Thymus (tissue), 11 donors: ENCODE measurements at regions not wholly inside any gene's neighbourhood (a gene's known extent, or its start where the extent isn't known, plus 50 kb on each side); places are given as distances from the start of the nearest gene placed in this dataset.

Experiments used
- DNase-seq, 9 donors: peaks; one replicate each; pipeline ENCODE4 v3.0.0-alpha.2; 2013; ENCODE audit warnings: low spot score in 9 of 9, low read depth in 6 of 9, missing footprints in 1 of 9
- H3K27ac ChIP-seq, 2 donors: one replicate each; pipeline ENCODE4 v1.5.1; 2013; ENCODE audit warnings: control low read depth in 1 of 2, low read depth in 1 of 2, low read length in 1 of 2, mild to moderate bottlenecking in 1 of 2, moderate library complexity in 1 of 2
- H3K27me3 ChIP-seq, 2 donors: one replicate each; pipeline ENCODE4 v1.5.1; 2013; ENCODE audit warnings: low read length in 1 of 2; ENCODE audit not compliant: control insufficient read depth in 2 of 2, insufficient read depth in 1 of 2
- H3K36me3 ChIP-seq, 2 donors: one replicate each; pipeline ENCODE4 v1.5.1; 2013; ENCODE audit warnings: low read length in 1 of 2, mild to moderate bottlenecking in 1 of 2, moderate library complexity in 1 of 2; ENCODE audit not compliant: control insufficient read depth in 2 of 2, insufficient read depth in 2 of 2
- H3K4me1 ChIP-seq, 2 donors: one replicate each; pipeline ENCODE4 v1.5.1; 2013; ENCODE audit warnings: low read length in 2 of 2; ENCODE audit not compliant: control insufficient read depth in 2 of 2, insufficient read depth in 2 of 2
- H3K4me3 ChIP-seq, 2 donors: one replicate each; pipeline ENCODE4 v1.5.1; 2013; ENCODE audit warnings: low read length in 2 of 2, control low read depth in 1 of 2, mild to moderate bottlenecking in 1 of 2
- H3K9me3 ChIP-seq, 2 donors: one replicate each; pipeline ENCODE4 v1.5.1; 2013; ENCODE audit warnings: low read length in 1 of 2, mild to moderate bottlenecking in 1 of 2; ENCODE audit not compliant: control insufficient read depth in 2 of 2, insufficient read depth in 1 of 2
- WGBS: extraction: QIAGEN DNeasy Blood & Tissue Kit; methylation state at CpG from one replicate; pipeline ENCODE4 v1.1.7; 2013; 5-methylcytosine and 5-hydroxymethylcytosine counted together
- donor health status: healthy.

GRCh38 chr4:42320822-42321388 lies 76.4 kb upstream of the SHISA3 start:
- WGBS, result 85% methylated on average over 10 of the region's 10 CpGs

GRCh38 chr4:42326040-42326439 lies 71.2 kb upstream of the SHISA3 start:
- 91% methylated on average over 5 of the region's 5 CpGs for WGBS
- Histone ChIP-seq H3K9me3 (no peaks in the 10 kb centered on the region), H3K36me3 (no peaks in the 10 kb centered on the region), H3K27me3 (no peaks in the 10 kb centered on the region), H3K4me3 (no peak overlapping the region), H3K27ac (no peak overlapping the region), H3K4me1 (no peaks in the 10 kb centered on the region)
- no peak for DNase-seq

More at GRCh38 chr4:42320822-42321388, 76.4 kb upstream of the SHISA3 start:
- Histone ChIP-seq H3K4me1 (no peaks in the 10 kb centered on the region), H3K27me3 (no peaks in the 10 kb centered on the region), H3K36me3 (no peaks in the 10 kb centered on the region), H3K4me3 (no peak overlapping the region), H3K9me3 (no peaks in the 10 kb centered on the region), H3K27ac (no peak overlapping the region)
- no peak for DNase-seq

GRCh38 chr4:42326524-42326923 lies 70.8 kb upstream of the SHISA3 start:
- H3K27me3 ChIP-seq, result no peaks in the 10 kb centered on the region
- DNase-seq, result no peak
- WGBS, result 95% methylated on average over 2 of the region's 2 CpGs
- H3K9me3 ChIP-seq, result no peaks in the 10 kb centered on the region
- H3K4me3 ChIP-seq, result no peak overlapping the region
- H3K4me1 ChIP-seq, result no peaks in the 10 kb centered on the region
- no peak overlapping the region for H3K27ac ChIP-seq
- H3K36me3 ChIP-seq, result no peaks in the 10 kb centered on the region

GRCh38 chr4:42327323-42327722 lies 70.0 kb upstream of the SHISA3 start:
- Histone ChIP-seq H3K27ac (no peak overlapping the region), H3K9me3 (no peaks in the 10 kb centered on the region), H3K4me1 (no peaks in the 10 kb centered on the region), H3K36me3 (no peaks in the 10 kb centered on the region), H3K27me3 (no peaks in the 10 kb centered on the region), H3K4me3 (no peak overlapping the region)
- WGBS, result 93% methylated on average over 4 of the region's 4 CpGs
- no peak for DNase-seq

GRCh38 chr4:42328978-42329377 lies 68.3 kb upstream of the SHISA3 start:
- Histone ChIP-seq H3K9me3 (no peaks in the 10 kb centered on the region), H3K27ac (no peak overlapping the region), H3K4me1 (no peaks in the 10 kb centered on the region), H3K27me3 (no peaks in the 10 kb centered on the region), H3K4me3 (no peak overlapping the region), H3K36me3 (no peaks in the 10 kb centered on the region)
- no peak for DNase-seq
- WGBS, result 95% methylated on average over 2 of the region's 2 CpGs

- 46% methylated on average over 3 of the region's 3 CpGs for WGBS
- no peaks in the 10 kb centered on the region for H3K36me3 ChIP-seq
- H3K27ac ChIP-seq, result no peak overlapping the region
- H3K4me3 ChIP-seq, result no peak overlapping the region
- H3K27me3 ChIP-seq, result no peaks in the 10 kb centered on the region
- no peaks in the 10 kb centered on the region for H3K9me3 ChIP-seq
- DNase-seq, result no peak
- H3K4me1 ChIP-seq, result no peaks in the 10 kb centered on the region
These were observed 67.9 kb upstream of the SHISA3 start for GRCh38 chr4:42329421-42329820.

GRCh38 chr4:42330002-42330592 lies 67.2 kb upstream of the SHISA3 start:
- H3K9me3 ChIP-seq, result no peaks in the 10 kb centered on the region

GRCh38 chr4:42331040-42331439 lies 66.2 kb upstream of the SHISA3 start:
- DNase-seq, result no peak
- Histone ChIP-seq H3K9me3 (no peaks in the 10 kb centered on the region), H3K27me3 (no peaks in the 10 kb centered on the region), H3K27ac (no peak overlapping the region), H3K4me1 (no peaks in the 10 kb centered on the region), H3K4me3 (no peak overlapping the region), H3K36me3 (no peaks in the 10 kb centered on the region)
- WGBS, result 98% methylated on average over 1 of the region's 1 CpG

More at GRCh38 chr4:42330002-42330592, 67.2 kb upstream of the SHISA3 start:
- WGBS, result 78% methylated on average over 7 of the region's 7 CpGs
- Histone ChIP-seq H3K27ac (no peak overlapping the region), H3K4me1 (no peaks in the 10 kb centered on the region), H3K27me3 (no peaks in the 10 kb centered on the region), H3K4me3 (no peak overlapping the region), H3K36me3 (no peaks in the 10 kb centered on the region)
- no peak for DNase-seq

- Histone ChIP-seq H3K9me3 (no peaks in the 10 kb centered on the region), H3K4me3 (no peak overlapping the region), H3K36me3 (no peaks in the 10 kb centered on the region), H3K4me1 (no peaks in the 10 kb centered on the region), H3K27ac (no peak overlapping the region), H3K27me3 (no peaks in the 10 kb centered on the region)
- WGBS, result 93% methylated on average over 6 of the region's 6 CpGs
- DNase-seq, result no peak
These were observed 65.3 kb upstream of the SHISA3 start for GRCh38 chr4:42331914-42332368.
